ENCODE measurements at regions not wholly inside any gene's neighbourhood (a gene's known extent, or its start where the extent isn't known, plus 50 kb on each side); places are given as distances from the start of the nearest gene placed in this dataset.

GRCh38 chr1:5502311-5503194, 489.7 kb downstream of the NPHP4 start:
- TF ChIP-seq, protein P1, sequence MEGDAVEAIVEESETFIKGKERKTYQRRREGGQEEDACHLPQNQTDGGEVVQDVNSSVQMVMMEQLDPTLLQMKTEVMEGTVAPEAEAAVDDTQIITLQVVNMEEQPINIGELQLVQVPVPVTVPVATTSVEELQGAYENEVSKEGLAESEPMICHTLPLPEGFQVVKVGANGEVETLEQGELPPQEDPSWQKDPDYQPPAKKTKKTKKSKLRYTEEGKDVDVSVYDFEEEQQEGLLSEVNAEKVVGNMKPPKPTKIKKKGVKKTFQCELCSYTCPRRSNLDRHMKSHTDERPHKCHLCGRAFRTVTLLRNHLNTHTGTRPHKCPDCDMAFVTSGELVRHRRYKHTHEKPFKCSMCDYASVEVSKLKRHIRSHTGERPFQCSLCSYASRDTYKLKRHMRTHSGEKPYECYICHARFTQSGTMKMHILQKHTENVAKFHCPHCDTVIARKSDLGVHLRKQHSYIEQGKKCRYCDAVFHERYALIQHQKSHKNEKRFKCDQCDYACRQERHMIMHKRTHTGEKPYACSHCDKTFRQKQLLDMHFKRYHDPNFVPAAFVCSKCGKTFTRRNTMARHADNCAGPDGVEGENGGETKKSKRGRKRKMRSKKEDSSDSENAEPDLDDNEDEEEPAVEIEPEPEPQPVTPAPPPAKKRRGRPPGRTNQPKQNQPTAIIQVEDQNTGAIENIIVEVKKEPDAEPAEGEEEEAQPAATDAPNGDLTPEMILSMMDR (IDR thresholded peaks at IDR 0.05): no peak
- TF ChIP-seq EP300 (IDR thresholded peaks at IDR 0.05; ENCODE audit: low read depth): no peak
